ENCODE measurements at regions not wholly inside any gene's neighbourhood (a gene's known extent, or its start where the extent isn't known, plus 50 kb on each side); places are given as distances from the start of the nearest gene placed in this dataset.

GRCh38 chr5:9787861-9788600, 157.9 kb upstream of the TAS2R1 start:
- no peak for TF ChIP-seq CTCF (conservative IDR thresholded peaks at IDR 0.05 in 1 of 2, IDR thresholded peaks at IDR 0.05 in 1 of 2; ENCODE audit: extremely low read depth in 1 of 2, insufficient read depth in 1 of 2, low read depth in 1 of 2, low read length in 2 of 2)
- TF ChIP-seq EZH2 (IDR thresholded peaks at IDR 0.05; ENCODE audit: borderline replicate concordance, low read length), result no peak

All from mammary epithelial cell (primary cell).